HG02678 (cell line): ENCODE measurements at regions not wholly inside any gene's neighbourhood (a gene's known extent, or its start where the extent isn't known, plus 50 kb on each side); places are given as distances from the start of the nearest gene placed in this dataset.

Source experiments
- ATAC-seq: cut with Tn5 transposase; IDR thresholded peaks from one replicate; pipeline ENCODE4 v1.9.1; 2021; ENCODE audit warnings: mild to moderate bottlenecking, moderate library complexity; ENCODE audit not compliant: unreplicated experiment

GRCh38 chr19:46944918-46945628, 74.6 kb upstream of the NPAS1 start:
- ATAC-seq, result no peak

- ATAC-seq, result no peak
These were observed 73.7 kb upstream of the NPAS1 start for GRCh38 chr19:46945694-46946489.

GRCh38 chr19:46946611-46947238, 72.9 kb upstream of the NPAS1 start:
- no peak for ATAC-seq

- ATAC-seq, result no peak
These were observed 71.8 kb upstream of the NPAS1 start for GRCh38 chr19:46947866-46948265.

- no peak for ATAC-seq
These were observed 69.0 kb upstream of the NPAS1 start for GRCh38 chr19:46950526-46951170.

GRCh38 chr19:46951171-46951986, 68.3 kb upstream of the NPAS1 start:
- ATAC-seq, result no peak

GRCh38 chr19:46952874-46953273, 66.8 kb upstream of the NPAS1 start:
- no peak for ATAC-seq

- ATAC-seq, result no peak
These were observed 65.6 kb upstream of the NPAS1 start for GRCh38 chr19:46953955-46954501.

GRCh38 chr19:46954502-46954992, 65.1 kb upstream of the NPAS1 start:
- peak; percentile 53 for ATAC-seq

- ATAC-seq, result peak; percentile 20
These were observed 64.4 kb upstream of the NPAS1 start for GRCh38 chr19:46954993-46955812.

GRCh38 chr19:46955813-46956371, 63.7 kb upstream of the NPAS1 start:
- ATAC-seq, result no peak

- no peak for ATAC-seq
These were observed 61.1 kb upstream of the NPAS1 start for GRCh38 chr19:46958532-46958931.

GRCh38 chr19:46959894-46960556, 59.6 kb upstream of the NPAS1 start:
- no peak for ATAC-seq

- ATAC-seq, result no peak
These were observed 57.5 kb upstream of the NPAS1 start for GRCh38 chr19:46962030-46962570.

- no peak for ATAC-seq
These were observed 56.4 kb upstream of the NPAS1 start for GRCh38 chr19:46963093-46963734.

- no peak for ATAC-seq
These were observed 52.0 kb upstream of the NPAS1 start for GRCh38 chr19:46967578-46968032.
